ENCODE measurements at regions not wholly inside any gene's neighbourhood (a gene's known extent, or its start where the extent isn't known, plus 50 kb on each side); places are given as distances from the start of the nearest gene placed in this dataset.

GRCh38 chr15:87527875-87528274 lies 728.7 kb downstream of the NTRK3 start:
- H3K56ac ChIP-seq (ENCODE audit: extremely low read depth, insufficient read depth, low read length) = no peak overlapping the region
- H3K14ac ChIP-seq (replicated peaks; ENCODE audit: low read depth, low read length) = no peak overlapping the region
- H3K27me3 ChIP-seq (ENCODE audit: control insufficient read depth, insufficient read depth, low read length) = no peaks in the 10 kb centered on the region
- ATAC-seq (ENCODE audit: low read depth) = no peak
- ChIA-PET CTCF (no interaction called here), POLR2A (ENCODE audit: unreplicated experiment) (no interaction called here)
- TF ChIP-seq NFE2L2 (IDR thresholded peaks at IDR 0.05; ENCODE audit: low read depth, low read length) = no peak
- TF ChIP-seq POLR2A (IDR thresholded peaks at IDR 0.05; ENCODE audit: low read depth, low read length) = no peak
- no peak for TF ChIP-seq FOS (IDR thresholded peaks at IDR 0.05; ENCODE audit: low read depth, low read length)
- no peak for TF ChIP-seq RAD21 (IDR thresholded peaks at IDR 0.05; ENCODE audit: low read length)
- TF ChIP-seq MAZ (IDR thresholded peaks at IDR 0.05; ENCODE audit: borderline replicate concordance, low read depth, low read length) = no peak
- no peak for TF ChIP-seq BHLHE40 (IDR thresholded peaks at IDR 0.05; ENCODE audit: low read depth, low read length)
- TF ChIP-seq MAFK (IDR thresholded peaks at IDR 0.05; ENCODE audit: low read depth, low read length) = no peak
- TF ChIP-seq, protein P1, sequence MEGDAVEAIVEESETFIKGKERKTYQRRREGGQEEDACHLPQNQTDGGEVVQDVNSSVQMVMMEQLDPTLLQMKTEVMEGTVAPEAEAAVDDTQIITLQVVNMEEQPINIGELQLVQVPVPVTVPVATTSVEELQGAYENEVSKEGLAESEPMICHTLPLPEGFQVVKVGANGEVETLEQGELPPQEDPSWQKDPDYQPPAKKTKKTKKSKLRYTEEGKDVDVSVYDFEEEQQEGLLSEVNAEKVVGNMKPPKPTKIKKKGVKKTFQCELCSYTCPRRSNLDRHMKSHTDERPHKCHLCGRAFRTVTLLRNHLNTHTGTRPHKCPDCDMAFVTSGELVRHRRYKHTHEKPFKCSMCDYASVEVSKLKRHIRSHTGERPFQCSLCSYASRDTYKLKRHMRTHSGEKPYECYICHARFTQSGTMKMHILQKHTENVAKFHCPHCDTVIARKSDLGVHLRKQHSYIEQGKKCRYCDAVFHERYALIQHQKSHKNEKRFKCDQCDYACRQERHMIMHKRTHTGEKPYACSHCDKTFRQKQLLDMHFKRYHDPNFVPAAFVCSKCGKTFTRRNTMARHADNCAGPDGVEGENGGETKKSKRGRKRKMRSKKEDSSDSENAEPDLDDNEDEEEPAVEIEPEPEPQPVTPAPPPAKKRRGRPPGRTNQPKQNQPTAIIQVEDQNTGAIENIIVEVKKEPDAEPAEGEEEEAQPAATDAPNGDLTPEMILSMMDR (conservative IDR thresholded peaks at IDR 0.05; ENCODE audit: low read depth, low read length) = no peak
- no peak for TF ChIP-seq USF2 (IDR thresholded peaks at IDR 0.05; ENCODE audit: low read depth, low read length)
- no peak for TF ChIP-seq CEBPB (IDR thresholded peaks at IDR 0.05; ENCODE audit: low read depth, low read length)
- H3K4me2 ChIP-seq (ENCODE audit: low read depth, low read length) = no peak overlapping the region
- no TSS peak for BruUV-seq (replicated peaks)
- no peak overlapping the region for H2BK120ac ChIP-seq (ENCODE audit: low read depth, low read length)
- dilution Hi-C loops (cut with HindIII; ENCODE audit: low sequenced_read_pairs, unreplicated experiment) (no loop called here), intact Hi-C loops (cut with micrococcal nuclease) (no loop called here), in situ Hi-C loops (cut with MboI; ENCODE audit: low sequenced_read_pairs) (no loop called here)
- no peaks in the 10 kb centered on the region for H3K79me1 ChIP-seq (ENCODE audit: low read depth in 1 of 2, low read length in 2 of 2)
- no peak overlapping the region for H3K4ac ChIP-seq (ENCODE audit: low read depth, low read length)
- no peak overlapping the region for H4K8ac ChIP-seq (ENCODE audit: low read depth in 2 of 2, low read length in 2 of 2)
- H3K18ac ChIP-seq (ENCODE audit: low read depth, low read length) = no peak overlapping the region
- no peaks in the 10 kb centered on the region for H3K4me1 ChIP-seq (ENCODE audit: control insufficient read depth, insufficient read depth, low read length)
- H2BK20ac ChIP-seq (ENCODE audit: low read depth, low read length) = no peak overlapping the region
- H2BK15ac ChIP-seq (ENCODE audit: low read depth, low read length) = no peak overlapping the region
- H2AK5ac ChIP-seq (ENCODE audit: low read depth, low read length) = no peak overlapping the region
- no peak overlapping the region for H2AFZ ChIP-seq (replicated peaks; ENCODE audit: low read length, poor library complexity)
- no peak overlapping the region for H2BK5ac ChIP-seq (ENCODE audit: low read depth, low read length, poor library complexity, severe bottlenecking)
- H3K36me3 ChIP-seq (ENCODE audit: control insufficient read depth, insufficient read depth, low read length) = no peaks in the 10 kb centered on the region
- DNase-seq = no peak
- no peak overlapping the region for H3K23ac ChIP-seq (ENCODE audit: low read depth, low read length)
- H4K5ac ChIP-seq (ENCODE audit: low read depth, low read length) = no peak overlapping the region
- no peaks in the 10 kb centered on the region for H4K20me1 ChIP-seq (ENCODE audit: insufficient read depth, low read length)
- peaks cover 7% of the 10 kb centered on the region for H3K9me3 ChIP-seq (ENCODE audit: control insufficient read depth, insufficient read depth, low read length)
- H3K9me1 ChIP-seq (ENCODE audit: insufficient read depth, low read length) = no peaks in the 10 kb centered on the region
- H4K91ac ChIP-seq (ENCODE audit: insufficient read depth, low read depth, low read length) = no peak overlapping the region
- H3K27ac ChIP-seq (ENCODE audit: insufficient read depth, low read length) = no peak overlapping the region
- no peak overlapping the region for H3K4me3 ChIP-seq (ENCODE audit: insufficient read depth, low read depth, low read length)
- no peak overlapping the region for H2AK9ac ChIP-seq (replicated peaks; ENCODE audit: low read depth, low read length, poor library complexity)
- 60% methylated on average over 1 of the region's 2 CpGs; no CpG with 5 or more reads in 1 of the 2 experiments for WGBS, 2 experiments (ENCODE audit: extremely low coverage in 2 of 2, insufficient read length in 1 of 2)
- H3K9ac ChIP-seq (ENCODE audit: low read depth, low read length) = no peak overlapping the region
